ENCODE measurements at regions not wholly inside any gene's neighbourhood (a gene's known extent, or its start where the extent isn't known, plus 50 kb on each side); places are given as distances from the start of the nearest gene placed in this dataset.

DNA sequence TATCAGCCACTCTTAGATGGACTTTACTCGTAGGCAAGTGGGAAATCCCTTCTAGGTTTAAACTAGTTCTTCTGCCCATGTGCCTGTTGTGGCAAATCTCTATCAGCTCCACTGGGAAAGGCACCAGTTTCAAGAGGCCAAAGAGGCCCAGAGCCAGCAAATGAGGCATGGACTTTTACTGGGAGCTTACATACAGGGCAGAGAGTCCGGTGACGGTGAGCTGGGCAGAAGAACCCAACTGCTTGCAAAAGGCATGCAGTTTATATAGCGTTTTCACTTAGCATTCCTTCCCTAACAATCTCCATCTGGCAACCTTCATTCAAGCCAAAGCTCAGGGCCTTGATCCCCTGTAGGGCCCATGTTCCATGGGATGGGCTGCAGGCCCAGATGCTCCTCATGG lies 93.0 kb upstream of the C3orf80 start:
- DNase-seq = no peak

- no peak for DNase-seq
Observed at GRCh38 chr3:160133757-160134156, 91.5 kb upstream of the C3orf80 start.

DNA sequence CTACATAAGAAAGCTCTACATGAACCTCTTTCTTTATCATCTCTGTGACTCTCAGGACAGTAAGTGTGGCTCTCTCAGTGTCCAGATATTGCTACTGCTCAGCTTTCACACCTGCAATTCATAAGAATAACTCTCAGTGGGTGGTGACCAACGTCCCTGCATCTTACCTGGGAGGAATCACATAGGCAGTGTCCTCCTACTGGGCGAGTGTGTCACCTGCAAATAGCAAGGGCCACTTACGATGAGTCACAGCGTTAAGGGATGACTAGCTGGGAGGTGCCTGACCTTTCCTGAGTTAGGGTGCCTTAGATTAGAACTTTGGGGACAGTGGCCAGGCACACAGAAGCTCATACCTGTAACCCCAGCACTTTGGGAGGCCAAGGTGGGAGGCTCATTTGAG lies 90.8 kb upstream of the C3orf80 start:
- DNase-seq = no peak

DNA sequence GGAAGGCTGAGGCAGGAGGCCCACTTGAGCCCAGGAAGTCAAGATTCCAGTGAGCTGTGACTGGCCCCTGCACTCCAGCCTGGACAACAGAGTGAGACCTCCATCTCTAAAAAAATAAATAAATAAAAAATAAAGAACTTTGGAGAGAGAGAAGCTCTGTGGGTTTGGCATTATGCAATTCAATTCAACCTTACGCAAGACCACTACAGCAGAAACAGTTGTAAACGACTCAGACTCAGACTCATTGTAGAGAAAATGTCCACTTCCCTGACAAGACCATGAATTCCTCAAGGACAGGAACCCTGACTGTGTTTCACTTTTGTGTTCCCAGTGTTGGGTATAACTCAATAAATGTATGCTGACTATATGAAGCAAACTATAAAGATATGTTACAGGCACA lies 90.3 kb upstream of the C3orf80 start:
- DNase-seq = no peak

DNA sequence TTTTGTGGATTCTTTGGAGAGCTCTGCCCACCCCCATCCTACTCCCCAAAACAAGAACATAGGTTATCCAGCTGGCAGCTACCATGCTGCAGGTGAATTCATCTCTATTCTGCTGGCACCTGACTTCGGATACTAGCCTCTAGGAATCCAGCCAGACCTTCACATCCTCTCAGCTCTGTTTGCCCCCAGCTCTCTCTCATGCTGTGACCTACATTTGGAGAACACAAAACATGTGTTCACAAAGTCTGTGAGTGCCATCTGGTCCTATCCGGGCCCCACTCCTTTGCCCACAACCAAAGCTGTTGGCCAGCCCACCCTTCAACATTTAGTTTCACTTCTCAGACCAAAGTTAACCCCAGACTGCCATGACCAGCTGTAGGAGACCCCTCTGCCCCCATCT lies 89.4 kb upstream of the C3orf80 start:
- DNase-seq = no peak

DNA sequence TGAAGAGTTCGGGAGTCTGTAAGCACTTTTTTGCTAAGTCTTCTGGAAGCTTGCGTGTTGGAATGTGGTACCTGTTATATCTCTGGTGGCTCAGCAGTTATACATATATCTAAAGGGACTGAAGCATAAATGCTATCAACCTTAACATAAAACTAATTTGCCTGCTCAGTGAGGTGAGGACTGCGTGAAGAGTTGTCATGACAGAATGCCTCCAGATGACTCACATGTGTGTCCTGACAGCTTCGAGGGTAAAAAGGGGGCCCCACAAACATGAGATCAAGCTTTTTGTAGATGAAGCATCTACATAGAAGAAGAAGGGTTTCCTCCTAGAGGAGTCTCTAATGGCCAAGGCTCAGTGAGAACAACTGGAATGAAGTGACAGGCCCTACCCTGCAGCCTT lies 88.8 kb upstream of the C3orf80 start:
- no peak for DNase-seq

DNA sequence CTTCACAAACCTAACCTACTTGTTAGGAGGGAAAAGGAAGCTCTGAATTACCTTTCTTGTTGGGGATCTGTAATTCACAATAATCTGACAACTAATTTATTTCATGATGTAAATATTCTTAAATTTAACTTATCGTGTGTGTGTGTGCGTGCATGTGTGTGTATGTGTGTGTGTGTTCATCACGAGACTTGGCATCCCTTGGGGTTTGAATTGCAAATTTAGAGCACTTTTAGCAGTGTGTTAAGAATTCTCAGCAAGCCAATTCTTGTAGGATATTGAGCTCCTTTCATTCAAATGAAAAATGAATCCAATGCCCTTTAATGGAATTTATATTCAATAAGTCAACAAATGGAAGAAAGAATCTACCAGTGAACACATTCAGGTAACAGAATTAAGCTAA lies 85.9 kb upstream of the C3orf80 start:
- no peak for DNase-seq

GRCh38 chr3:160140756-160141155 lies 84.5 kb upstream of the C3orf80 start:
- DNase-seq = no peak

GRCh38 chr3:160141485-160142185 lies 83.6 kb upstream of the C3orf80 start:
- no peak for DNase-seq

DNA sequence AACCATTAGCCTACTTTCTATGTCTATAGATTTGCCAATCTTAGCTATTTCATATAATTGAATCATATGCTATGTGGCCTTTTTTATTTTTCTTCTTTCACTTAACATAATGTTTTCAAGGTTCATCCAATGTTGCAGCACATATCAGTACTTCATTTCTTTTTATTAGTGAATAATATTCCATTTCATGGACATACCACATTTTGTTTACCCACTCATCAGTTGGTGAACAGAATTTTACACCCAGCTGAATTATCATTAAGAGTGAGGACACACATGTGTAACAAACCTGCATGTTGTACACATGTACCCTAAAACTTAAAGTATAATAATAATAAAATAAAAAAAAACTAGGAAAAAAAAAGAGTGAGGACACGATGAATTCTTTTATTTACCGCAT lies 81.7 kb upstream of the C3orf80 start:
- DNase-seq = no peak

DNA sequence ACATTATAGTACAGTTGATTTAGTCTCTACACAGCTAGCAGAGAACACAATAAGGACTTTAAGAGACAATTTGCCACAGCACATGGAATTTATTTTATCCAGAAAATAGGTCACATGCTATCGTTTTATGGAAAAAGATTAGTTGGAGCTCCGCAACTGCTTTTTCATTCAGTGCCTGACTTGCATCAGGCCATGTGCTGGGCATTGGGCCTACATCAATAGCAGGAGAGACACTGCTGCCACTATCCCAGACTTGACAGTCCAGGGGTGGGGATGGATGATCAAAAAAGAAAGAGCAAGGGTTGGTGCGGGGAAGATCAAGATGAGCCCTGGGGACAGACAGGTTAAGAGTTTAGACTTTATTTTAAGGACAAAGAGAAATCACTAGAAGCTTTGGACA lies 75.2 kb upstream of the C3orf80 start:
- no peak for DNase-seq

DNA sequence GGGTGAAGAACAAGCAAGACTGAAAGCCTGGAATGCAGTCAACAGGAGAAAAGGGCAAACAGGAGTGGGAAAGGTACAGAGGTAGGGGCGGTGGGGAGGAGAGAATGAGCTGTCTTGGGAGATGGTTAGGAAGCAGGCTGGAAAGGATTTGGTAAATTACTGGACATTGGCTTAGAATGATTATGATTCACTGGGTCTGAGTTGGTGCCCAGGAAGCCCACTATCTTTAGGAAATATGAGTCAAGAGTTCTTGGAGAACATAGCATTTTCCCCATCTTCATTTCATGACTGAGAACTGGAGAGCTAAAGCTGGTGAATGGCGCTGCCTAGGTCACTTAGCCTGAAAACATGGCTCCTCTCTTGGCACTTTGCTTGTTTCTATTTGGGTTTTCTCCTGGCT lies 74.7 kb upstream of the C3orf80 start:
- DNase-seq = no peak

DNA sequence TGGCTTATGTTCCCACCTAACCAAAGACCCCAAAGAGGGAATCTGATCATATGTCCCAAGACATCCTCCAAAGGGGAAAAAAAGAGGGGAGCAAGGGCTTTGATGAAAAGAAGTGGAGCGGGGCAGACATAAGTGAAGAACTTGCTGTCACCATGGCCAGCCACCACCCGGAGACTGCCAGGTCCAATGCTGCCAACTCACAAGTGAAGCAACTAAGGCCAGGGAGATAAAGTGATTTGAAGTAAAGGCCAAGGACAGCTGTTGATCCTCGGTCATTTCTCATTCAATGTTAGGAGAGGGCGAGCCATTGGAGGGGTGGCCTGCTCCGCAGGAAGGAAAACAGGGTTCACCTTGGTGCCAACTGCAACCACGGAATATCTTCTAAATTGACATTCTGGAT lies 72.6 kb upstream of the C3orf80 start:
- no peak for DNase-seq

DNA sequence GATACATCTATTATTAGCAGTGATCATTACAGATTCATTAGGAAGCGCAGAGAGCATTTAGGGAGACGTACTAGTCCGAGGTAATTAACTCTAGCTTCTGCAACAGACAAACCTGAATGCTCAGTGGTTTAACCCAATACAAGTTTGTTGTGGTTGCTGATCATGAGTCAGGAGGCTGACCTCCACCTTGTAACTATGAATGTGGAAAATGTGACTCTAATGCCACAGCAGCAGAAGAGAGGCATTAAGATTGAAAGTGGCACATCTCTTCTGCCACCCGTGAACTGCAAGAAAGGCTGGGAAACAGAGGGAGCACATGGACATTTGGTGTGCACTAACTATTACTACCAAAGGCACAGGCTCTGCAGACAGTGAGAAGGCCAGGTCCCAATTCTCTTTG lies 71.2 kb upstream of the C3orf80 start:
- DNase-seq = no peak

- no peak for DNase-seq
Observed at GRCh38 chr3:160154596-160154995, 70.6 kb upstream of the C3orf80 start.

DNA sequence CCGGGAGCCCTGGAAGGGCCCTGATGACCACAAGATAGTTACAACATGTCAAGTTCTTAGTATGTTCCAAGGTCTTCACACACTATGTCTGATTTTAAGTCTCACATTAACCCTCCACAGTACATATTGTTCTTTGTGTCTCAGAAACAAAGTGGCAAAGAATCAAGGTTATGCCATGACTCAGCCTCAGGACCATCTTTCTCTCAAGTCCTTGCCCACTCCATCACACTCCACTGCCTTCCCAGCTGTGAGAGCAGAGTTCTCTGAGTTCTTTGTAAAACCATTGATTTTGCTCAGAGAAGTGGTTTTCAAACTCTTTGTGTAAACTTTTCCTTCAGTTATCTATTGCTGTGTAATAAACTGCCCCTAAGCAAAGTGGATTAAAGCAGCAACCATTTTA lies 67.9 kb upstream of the C3orf80 start:
- no peak for DNase-seq

GRCh38 chr3:160159341-160159740 lies 65.9 kb upstream of the C3orf80 start:
- DNase-seq = no peak

- no peak for DNase-seq
Observed at GRCh38 chr3:160159806-160160205, 65.4 kb upstream of the C3orf80 start.

GRCh38 chr3:160161921-160162320 lies 63.3 kb upstream of the C3orf80 start:
- no peak for DNase-seq

- DNase-seq = no peak
Observed at GRCh38 chr3:160162440-160162839, 62.8 kb upstream of the C3orf80 start.

GRCh38 chr3:160163229-160163878 lies 61.9 kb upstream of the C3orf80 start:
- peak; percentile 7 for DNase-seq

GRCh38 chr3:160168246-160168645 lies 57.0 kb upstream of the C3orf80 start:
- no peak for DNase-seq

- DNase-seq = no peak
Observed at GRCh38 chr3:160169139-160169976, 55.9 kb upstream of the C3orf80 start.
